GM18858 (cell line): ENCODE measurements at regions not wholly inside any gene's neighbourhood (a gene's known extent, or its start where the extent isn't known, plus 50 kb on each side); places are given as distances from the start of the nearest gene placed in this dataset.
"Not testable (repeated sequence)": the region's sequence is repeated elsewhere in the genome, so short reads cannot be mapped to it uniquely, and the experiment has no call there.

Source experiments
- ATAC-seq: cut with Tn5 transposase; IDR thresholded peaks from one replicate; pipeline ENCODE4 v1.9.1; 2021; ENCODE audit not compliant: unreplicated experiment

- no peak for ATAC-seq
Measured at GRCh38 chr3:146780251-146780650, 175.1 kb upstream of the PLSCR5 start.

- no peak for ATAC-seq
Measured at GRCh38 chr3:146777941-146778340, 172.8 kb upstream of the PLSCR5 start.

- ATAC-seq: no peak
Measured at GRCh38 chr3:146772211-146772743, 167.1 kb upstream of the PLSCR5 start.

- ATAC-seq: no peak
Measured at GRCh38 chr3:146770881-146771280, 165.7 kb upstream of the PLSCR5 start.

- ATAC-seq: no peak
Measured at GRCh38 chr3:146770301-146770700, 165.2 kb upstream of the PLSCR5 start.

GRCh38 chr3:146757759-146758158 is 152.6 kb upstream of the PLSCR5 start:
- no peak for ATAC-seq

- no peak for ATAC-seq
Measured at GRCh38 chr3:146750196-146750595, 145.1 kb upstream of the PLSCR5 start.

- ATAC-seq: no peak
Measured at GRCh38 chr3:146747928-146748327, 142.8 kb upstream of the PLSCR5 start.

GRCh38 chr3:146747051-146747450 is 141.9 kb upstream of the PLSCR5 start:
- no peak for ATAC-seq

- no peak for ATAC-seq
Measured at GRCh38 chr3:146746190-146746589, 141.0 kb upstream of the PLSCR5 start.

- no peak for ATAC-seq
Measured at GRCh38 chr3:146739203-146739671, 134.1 kb upstream of the PLSCR5 start.

- no peak for ATAC-seq
Measured at GRCh38 chr3:146732325-146732724, 127.2 kb upstream of the PLSCR5 start.

- no peak for ATAC-seq
Measured at GRCh38 chr3:146715170-146715569, 110.0 kb upstream of the PLSCR5 start.

GRCh38 chr3:146712806-146713205 is 107.7 kb upstream of the PLSCR5 start:
- no peak for ATAC-seq

GRCh38 chr3:146709969-146710368 is 104.8 kb upstream of the PLSCR5 start:
- no peak for ATAC-seq

- ATAC-seq: peak; percentile 82
Measured at GRCh38 chr3:146705225-146705624, 100.1 kb upstream of the PLSCR5 start.

- ATAC-seq: no peak
Measured at GRCh38 chr3:146702237-146702636, 97.1 kb upstream of the PLSCR5 start.

- no peak for ATAC-seq
Measured at GRCh38 chr3:146701246-146701645, 96.1 kb upstream of the PLSCR5 start.

- not testable (repeated sequence) for ATAC-seq
Measured at GRCh38 chr3:146700025-146700424, 94.9 kb upstream of the PLSCR5 start.

GRCh38 chr3:146692254-146692653 is 87.1 kb upstream of the PLSCR5 start:
- no peak for ATAC-seq

- no peak for ATAC-seq
Measured at GRCh38 chr3:146685050-146685814, 80.1 kb upstream of the PLSCR5 start.

- no peak for ATAC-seq
Measured at GRCh38 chr3:146682171-146682570, 77.0 kb upstream of the PLSCR5 start.

- ATAC-seq: no peak
Measured at GRCh38 chr3:146680617-146681016, 75.5 kb upstream of the PLSCR5 start.
